ENCODE measurements at regions not wholly inside any gene's neighbourhood (a gene's known extent, or its start where the extent isn't known, plus 50 kb on each side); places are given as distances from the start of the nearest gene placed in this dataset.

- no peak overlapping the region for H3K27ac Mint-ChIP-seq (ENCODE audit: unreplicated experiment)
- no peaks in the 10 kb centered on the region for H3K36me3 Mint-ChIP-seq (ENCODE audit: low read depth, unreplicated experiment)
- H3K4me1 Mint-ChIP-seq (ENCODE audit: unreplicated experiment) = peaks cover 6% of the 10 kb centered on the region
Measured at GRCh38 chr2:19454125-19454524, 95.7 kb upstream of the OSR1 start.

GRCh38 chr2:19442731-19443130, 84.3 kb upstream of the OSR1 start:
- peaks cover 3% of the 10 kb centered on the region for H3K27me3 Mint-ChIP-seq (ENCODE audit: unreplicated experiment)
- DNase-seq (ENCODE audit: low spot score) = no peak
- H3K9me3 Mint-ChIP-seq (ENCODE audit: unreplicated experiment) = no peaks in the 10 kb centered on the region
- H3K27ac Mint-ChIP-seq (ENCODE audit: unreplicated experiment) = no peak overlapping the region
- no peaks in the 10 kb centered on the region for H3K36me3 Mint-ChIP-seq (ENCODE audit: low read depth, unreplicated experiment)
- TF ChIP-seq CTCF (IDR thresholded peaks at IDR 0.05; ENCODE audit: unreplicated experiment) = no peak
- H3K4me3 Mint-ChIP-seq (ENCODE audit: unreplicated experiment) = no peak overlapping the region
- no peaks in the 10 kb centered on the region for H3K4me1 Mint-ChIP-seq (ENCODE audit: unreplicated experiment)

More at GRCh38 chr2:19454125-19454524, 95.7 kb upstream of the OSR1 start:
- TF ChIP-seq CTCF (IDR thresholded peaks at IDR 0.05; ENCODE audit: unreplicated experiment) = no peak
- H3K27me3 Mint-ChIP-seq (ENCODE audit: unreplicated experiment) = no peaks in the 10 kb centered on the region
- H3K9me3 Mint-ChIP-seq (ENCODE audit: unreplicated experiment) = no peaks in the 10 kb centered on the region
- H3K4me3 Mint-ChIP-seq (ENCODE audit: unreplicated experiment) = no peak overlapping the region
- DNase-seq (ENCODE audit: low spot score) = no peak

- Mint-ChIP-seq H3K27me3 (ENCODE audit: unreplicated experiment) (no peaks in the 10 kb centered on the region), H3K27ac (ENCODE audit: unreplicated experiment) (no peak overlapping the region), H3K4me1 (ENCODE audit: unreplicated experiment) (peaks cover 10% of the 10 kb centered on the region), H3K9me3 (ENCODE audit: unreplicated experiment) (no peaks in the 10 kb centered on the region), H3K4me3 (ENCODE audit: unreplicated experiment) (no peak overlapping the region), H3K36me3 (ENCODE audit: low read depth, unreplicated experiment) (no peaks in the 10 kb centered on the region)
- no peak for DNase-seq (ENCODE audit: low spot score)
- no peak for TF ChIP-seq CTCF (IDR thresholded peaks at IDR 0.05; ENCODE audit: unreplicated experiment)
Measured at GRCh38 chr2:19439081-19439480, 80.7 kb upstream of the OSR1 start.

GRCh38 chr2:19435815-19436214, 77.4 kb upstream of the OSR1 start:
- Mint-ChIP-seq H3K36me3 (ENCODE audit: low read depth, unreplicated experiment) (no peaks in the 10 kb centered on the region), H3K9me3 (ENCODE audit: unreplicated experiment) (no peaks in the 10 kb centered on the region), H3K4me3 (ENCODE audit: unreplicated experiment) (no peak overlapping the region), H3K27ac (ENCODE audit: unreplicated experiment) (peak overlapping the region; percentile 48), H3K4me1 (ENCODE audit: unreplicated experiment) (peaks cover 10% of the 10 kb centered on the region), H3K27me3 (ENCODE audit: unreplicated experiment) (no peaks in the 10 kb centered on the region)
- DNase-seq (ENCODE audit: low spot score) = no peak
- TF ChIP-seq CTCF (IDR thresholded peaks at IDR 0.05; ENCODE audit: unreplicated experiment) = no peak

GRCh38 chr2:19434413-19434812, 76.0 kb upstream of the OSR1 start:
- Mint-ChIP-seq H3K36me3 (ENCODE audit: low read depth, unreplicated experiment) (no peaks in the 10 kb centered on the region), H3K4me3 (ENCODE audit: unreplicated experiment) (no peak overlapping the region), H3K4me1 (ENCODE audit: unreplicated experiment) (peaks cover 10% of the 10 kb centered on the region)

More at GRCh38 chr2:19434413-19434812, 76.0 kb upstream of the OSR1 start:
- no peak for DNase-seq (ENCODE audit: low spot score)
- no peak overlapping the region for H3K27ac Mint-ChIP-seq (ENCODE audit: unreplicated experiment)
- H3K27me3 Mint-ChIP-seq (ENCODE audit: unreplicated experiment) = no peaks in the 10 kb centered on the region
- no peaks in the 10 kb centered on the region for H3K9me3 Mint-ChIP-seq (ENCODE audit: unreplicated experiment)
- no peak for TF ChIP-seq CTCF (IDR thresholded peaks at IDR 0.05; ENCODE audit: unreplicated experiment)
